B cell (primary cell): ENCODE measurements at regions not wholly inside any gene's neighbourhood (a gene's known extent, or its start where the extent isn't known, plus 50 kb on each side); places are given as distances from the start of the nearest gene placed in this dataset.

ENCODE experiments used
- EZH2 ChIP-seq: IDR thresholded peaks from 2 replicates; pipeline ENCODE4 v1.6.1; 2012; ENCODE audit warnings: borderline replicate concordance, low read depth, mild to moderate bottlenecking, moderate library complexity, low read length; ENCODE audit not compliant: insufficient read depth, poor library complexity, severe bottlenecking
- TF ChIP-seq, protein P1 (sequence below): fragments of 200-600 bp; IDR thresholded peaks from one replicate; pipeline ENCODE4 v1.8.0; 2022; ENCODE audit warnings: antibody characterized with exemption, mild to moderate bottlenecking

DNA sequence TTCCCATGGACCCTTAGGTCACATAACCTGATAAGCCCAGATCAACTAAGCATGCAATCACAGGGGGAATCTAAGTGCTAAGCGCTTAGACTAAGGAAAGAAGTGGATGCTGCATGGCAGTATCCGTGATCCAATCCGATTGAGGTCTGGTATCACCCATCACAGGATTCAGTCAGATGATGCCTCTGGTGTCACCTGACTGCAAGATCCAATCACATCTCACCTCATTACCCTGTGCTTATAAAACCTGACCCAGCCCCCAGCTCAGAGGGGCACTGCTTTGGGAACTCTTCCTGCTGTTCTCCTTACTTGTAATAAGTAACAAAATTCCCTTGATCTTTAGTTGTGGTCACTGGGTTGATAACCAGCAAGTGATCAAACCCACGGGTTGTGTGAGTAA lies 84.7 kb upstream of the TMEM168 start:
- TF ChIP-seq, protein P1, sequence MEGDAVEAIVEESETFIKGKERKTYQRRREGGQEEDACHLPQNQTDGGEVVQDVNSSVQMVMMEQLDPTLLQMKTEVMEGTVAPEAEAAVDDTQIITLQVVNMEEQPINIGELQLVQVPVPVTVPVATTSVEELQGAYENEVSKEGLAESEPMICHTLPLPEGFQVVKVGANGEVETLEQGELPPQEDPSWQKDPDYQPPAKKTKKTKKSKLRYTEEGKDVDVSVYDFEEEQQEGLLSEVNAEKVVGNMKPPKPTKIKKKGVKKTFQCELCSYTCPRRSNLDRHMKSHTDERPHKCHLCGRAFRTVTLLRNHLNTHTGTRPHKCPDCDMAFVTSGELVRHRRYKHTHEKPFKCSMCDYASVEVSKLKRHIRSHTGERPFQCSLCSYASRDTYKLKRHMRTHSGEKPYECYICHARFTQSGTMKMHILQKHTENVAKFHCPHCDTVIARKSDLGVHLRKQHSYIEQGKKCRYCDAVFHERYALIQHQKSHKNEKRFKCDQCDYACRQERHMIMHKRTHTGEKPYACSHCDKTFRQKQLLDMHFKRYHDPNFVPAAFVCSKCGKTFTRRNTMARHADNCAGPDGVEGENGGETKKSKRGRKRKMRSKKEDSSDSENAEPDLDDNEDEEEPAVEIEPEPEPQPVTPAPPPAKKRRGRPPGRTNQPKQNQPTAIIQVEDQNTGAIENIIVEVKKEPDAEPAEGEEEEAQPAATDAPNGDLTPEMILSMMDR: no peak
- no peak for TF ChIP-seq EZH2
